GM12874 (cell line): ENCODE measurements at regions not wholly inside any gene's neighbourhood (a gene's known extent, or its start where the extent isn't known, plus 50 kb on each side); places are given as distances from the start of the nearest gene placed in this dataset.

Source experiments
- CTCF ChIP-seq: IDR thresholded peaks from 2 replicates; pipeline ENCODE4 v1.5.1; 2011; ENCODE audit warnings: low read depth, mild to moderate bottlenecking, control low read depth, low read length, moderate library complexity; ENCODE audit not compliant: insufficient read depth

- no peak for TF ChIP-seq CTCF
These were observed 69.6 kb upstream of the TSHZ3 start for GRCh38 chr19:31418692-31419430.

DNA sequence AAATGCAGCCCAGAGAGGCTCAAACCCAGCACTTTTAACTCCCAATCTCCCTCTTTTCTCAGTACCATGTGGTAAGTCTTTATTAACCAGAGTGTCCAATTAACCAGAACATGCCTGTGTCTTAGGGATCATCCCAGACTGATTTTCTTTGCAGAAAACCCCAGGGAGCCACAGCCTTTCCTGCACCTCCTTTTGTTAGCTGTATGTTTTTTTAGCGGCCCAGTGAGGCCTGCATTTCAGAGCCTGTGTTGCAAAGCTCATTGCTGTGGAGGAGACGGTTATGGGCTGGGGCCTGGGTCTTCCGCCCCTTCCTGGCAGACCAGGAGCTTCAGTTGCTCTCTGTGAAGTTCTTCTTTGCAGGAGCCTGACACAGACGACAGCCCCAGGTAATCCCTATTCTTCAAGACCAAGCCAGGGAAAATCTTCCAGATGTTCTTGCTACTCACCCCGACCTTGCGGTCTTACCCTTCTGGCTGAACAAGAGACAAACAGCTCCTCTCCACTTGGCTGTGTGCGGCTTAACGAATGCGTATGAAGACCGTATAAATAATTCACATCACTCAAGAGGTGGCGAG, 70.7 kb upstream of the TSHZ3 start:
- no peak for TF ChIP-seq CTCF

DNA sequence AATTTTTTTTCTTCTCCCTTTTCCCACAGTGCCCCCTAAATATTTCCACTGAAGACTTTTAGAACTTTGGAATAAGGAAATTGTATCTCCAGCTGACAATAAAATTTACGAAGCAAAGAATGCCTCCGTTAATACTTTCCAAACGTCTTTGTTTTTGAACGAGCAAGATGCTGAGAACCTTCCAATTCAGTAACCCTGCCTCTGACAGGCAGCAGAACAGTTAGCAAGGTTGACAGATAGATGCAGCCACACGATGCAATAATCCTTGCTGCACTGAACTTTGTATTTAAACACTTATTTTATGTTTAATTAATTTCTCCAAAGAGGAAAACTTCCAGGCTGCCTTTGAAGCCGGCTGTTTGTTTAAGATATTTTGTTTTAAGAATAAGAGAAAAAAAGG, 71.8 kb upstream of the TSHZ3 start:
- no peak for TF ChIP-seq CTCF

GRCh38 chr19:31421856-31422255, 72.6 kb upstream of the TSHZ3 start:
- no peak for TF ChIP-seq CTCF

DNA sequence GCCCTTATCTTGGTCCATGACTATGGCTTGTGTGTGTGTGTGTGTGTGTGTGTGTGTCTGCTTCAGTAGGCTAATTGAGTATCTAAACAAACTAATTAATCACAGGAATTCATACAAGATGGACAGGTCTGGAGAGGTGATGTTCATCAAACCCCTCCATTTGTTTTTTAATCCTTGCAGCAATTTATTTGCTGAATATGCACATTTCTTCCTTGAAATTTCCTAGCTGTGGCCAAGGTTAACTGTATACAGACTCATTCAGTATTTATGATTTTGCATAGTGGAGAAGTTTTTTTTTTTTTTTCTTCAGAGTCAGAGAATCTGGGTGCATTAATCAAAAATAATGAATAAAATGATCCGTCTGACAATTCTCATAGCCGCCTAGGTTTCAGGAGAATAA, 74.7 kb upstream of the TSHZ3 start:
- TF ChIP-seq CTCF = no peak

GRCh38 chr19:31424861-31425620, 75.8 kb upstream of the TSHZ3 start:
- no peak for TF ChIP-seq CTCF

DNA sequence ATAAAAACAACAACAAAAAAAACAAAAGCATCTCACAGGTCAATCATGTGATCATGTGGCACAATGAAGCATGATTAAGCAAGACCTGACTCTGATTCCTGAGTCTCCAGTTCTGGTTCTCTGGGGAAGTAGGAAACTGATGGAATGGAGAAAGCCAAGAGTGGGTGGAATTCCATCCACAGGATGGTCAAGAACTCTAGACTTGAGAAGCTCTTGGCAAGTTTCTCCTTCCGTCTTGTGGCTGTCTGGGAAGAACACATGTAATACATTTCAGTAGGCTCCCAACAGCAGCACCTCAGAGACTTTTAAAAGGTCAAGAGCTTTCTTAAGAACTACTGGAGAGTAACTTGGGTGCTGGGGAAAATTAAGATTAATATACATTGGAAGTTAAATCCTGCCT, 78.6 kb upstream of the TSHZ3 start:
- TF ChIP-seq CTCF = no peak
